ENCODE measurements at regions not wholly inside any gene's neighbourhood (a gene's known extent, or its start where the extent isn't known, plus 50 kb on each side); places are given as distances from the start of the nearest gene placed in this dataset.

DNA sequence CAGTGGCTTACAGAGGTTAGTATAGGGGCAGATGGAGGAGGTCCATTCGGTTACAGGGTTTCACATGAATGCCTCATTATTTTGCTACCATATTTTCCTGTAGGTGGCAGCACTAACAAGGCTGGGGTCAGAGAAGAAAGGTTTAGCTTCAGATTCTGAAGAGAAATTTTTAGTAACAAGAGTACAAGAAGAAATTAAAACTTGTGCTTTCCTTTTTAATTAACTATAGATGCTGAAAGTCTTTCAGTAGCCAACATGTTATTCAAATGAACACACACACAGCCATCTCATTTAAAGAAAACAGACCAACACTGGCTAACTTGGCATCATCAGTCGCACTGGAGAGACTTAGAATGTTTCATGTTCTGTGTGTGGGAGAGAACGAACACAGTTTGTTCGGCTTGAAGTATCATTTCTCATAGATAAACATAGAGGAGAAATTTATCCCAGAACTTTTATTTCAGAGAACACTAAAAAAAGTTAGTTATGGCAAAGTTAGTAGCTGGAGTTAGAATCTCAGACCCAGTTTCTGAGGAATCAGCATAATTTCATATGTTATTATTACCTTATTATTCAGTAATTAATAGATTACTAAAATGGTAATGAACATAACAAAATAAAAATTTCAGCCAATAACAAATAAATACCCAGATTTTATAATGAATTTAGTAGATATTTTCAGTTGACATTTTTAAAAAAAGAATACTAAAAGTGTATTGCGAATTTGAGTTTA is 314.0 kb upstream of the RSPO3 start:
- Histone ChIP-seq H3K4me3 (ENCODE audit: insufficient read depth, low read depth, low read length) (no peak overlapping the region), H3K4me2 (ENCODE audit: low read length) (no peak overlapping the region), H2AFZ (ENCODE audit: low read depth, low read length) (no peak overlapping the region), H3K27me3 (ENCODE audit: insufficient read depth, low read length) (no peaks in the 10 kb centered on the region), H3K27ac (ENCODE audit: low read depth, low read length) (no peak overlapping the region), H3K4me1 (ENCODE audit: insufficient read depth, low read length) (no peaks in the 10 kb centered on the region), H4K20me1 (ENCODE audit: insufficient read depth, low read length) (no peaks in the 10 kb centered on the region), H3K36me3 (ENCODE audit: insufficient read depth, low read length) (no peaks in the 10 kb centered on the region), H3K9me3 (ENCODE audit: insufficient read depth, low read depth, low read length) (no peaks in the 10 kb centered on the region), H3K79me2 (ENCODE audit: insufficient read depth, low read length) (no peaks in the 10 kb centered on the region), H3K9ac (ENCODE audit: low read length) (no peak overlapping the region)
- Mint-ChIP-seq H3K4me3 (ENCODE audit: unreplicated experiment) (no peak overlapping the region), H3K9me3 (ENCODE audit: unreplicated experiment) (no peaks in the 10 kb centered on the region), H3K27me3 (ENCODE audit: low read depth, unreplicated experiment) (peaks cover 2% of the 10 kb centered on the region), H3K36me3 (ENCODE audit: low read depth, unreplicated experiment) (no peaks in the 10 kb centered on the region), H3K27ac (ENCODE audit: unreplicated experiment) (no peak overlapping the region), H3K4me1 (ENCODE audit: low read depth, unreplicated experiment) (no peaks in the 10 kb centered on the region)
- FAIRE-seq (peak; percentile 78), DNase-seq (ENCODE audit: low read depth) (peak; percentile 20)
- TF ChIP-seq EZH2 (IDR thresholded peaks at IDR 0.05; ENCODE audit: insufficient read depth, low read length) = no peak
- TF ChIP-seq, protein P1, sequence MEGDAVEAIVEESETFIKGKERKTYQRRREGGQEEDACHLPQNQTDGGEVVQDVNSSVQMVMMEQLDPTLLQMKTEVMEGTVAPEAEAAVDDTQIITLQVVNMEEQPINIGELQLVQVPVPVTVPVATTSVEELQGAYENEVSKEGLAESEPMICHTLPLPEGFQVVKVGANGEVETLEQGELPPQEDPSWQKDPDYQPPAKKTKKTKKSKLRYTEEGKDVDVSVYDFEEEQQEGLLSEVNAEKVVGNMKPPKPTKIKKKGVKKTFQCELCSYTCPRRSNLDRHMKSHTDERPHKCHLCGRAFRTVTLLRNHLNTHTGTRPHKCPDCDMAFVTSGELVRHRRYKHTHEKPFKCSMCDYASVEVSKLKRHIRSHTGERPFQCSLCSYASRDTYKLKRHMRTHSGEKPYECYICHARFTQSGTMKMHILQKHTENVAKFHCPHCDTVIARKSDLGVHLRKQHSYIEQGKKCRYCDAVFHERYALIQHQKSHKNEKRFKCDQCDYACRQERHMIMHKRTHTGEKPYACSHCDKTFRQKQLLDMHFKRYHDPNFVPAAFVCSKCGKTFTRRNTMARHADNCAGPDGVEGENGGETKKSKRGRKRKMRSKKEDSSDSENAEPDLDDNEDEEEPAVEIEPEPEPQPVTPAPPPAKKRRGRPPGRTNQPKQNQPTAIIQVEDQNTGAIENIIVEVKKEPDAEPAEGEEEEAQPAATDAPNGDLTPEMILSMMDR (IDR thresholded peaks at IDR 0.05; ENCODE audit: insufficient read depth, low read depth, low read length) = peak; percentile 81

DNA sequence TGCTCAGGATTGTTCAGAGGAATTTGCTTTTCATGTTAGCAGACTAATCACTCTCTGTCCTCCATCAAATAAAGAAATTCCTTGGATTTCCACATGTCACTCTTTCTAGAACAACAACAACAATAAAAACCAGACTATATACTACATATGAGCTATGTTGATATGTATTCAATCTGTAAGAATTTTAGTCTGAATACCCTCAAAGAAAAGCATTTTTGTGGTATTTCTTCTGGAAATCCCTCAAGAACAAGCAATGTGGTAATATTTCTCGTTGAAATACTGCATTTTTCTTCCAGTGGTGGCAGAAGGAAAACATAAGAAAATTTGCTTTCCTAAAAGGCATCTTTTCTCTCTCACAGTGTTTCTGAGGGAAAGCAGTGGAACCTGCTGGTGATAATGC is 312.6 kb upstream of the RSPO3 start:
- no peak for FAIRE-seq
- H3K27ac Mint-ChIP-seq (ENCODE audit: unreplicated experiment) = no peak overlapping the region

More for the DNA sequence above, 312.6 kb upstream of the RSPO3 start:
- Histone ChIP-seq H3K9ac (ENCODE audit: low read length) (no peak overlapping the region), H3K9me3 (ENCODE audit: insufficient read depth, low read depth, low read length) (no peaks in the 10 kb centered on the region), H3K36me3 (ENCODE audit: insufficient read depth, low read length) (no peaks in the 10 kb centered on the region), H3K4me3 (ENCODE audit: insufficient read depth, low read depth, low read length) (no peak overlapping the region), H3K4me2 (ENCODE audit: low read length) (no peak overlapping the region), H3K27ac (ENCODE audit: low read depth, low read length) (no peak overlapping the region), H2AFZ (ENCODE audit: low read depth, low read length) (no peak overlapping the region), H3K27me3 (ENCODE audit: insufficient read depth, low read length) (no peaks in the 10 kb centered on the region), H3K79me2 (ENCODE audit: insufficient read depth, low read length) (no peaks in the 10 kb centered on the region), H3K4me1 (ENCODE audit: insufficient read depth, low read length) (no peaks in the 10 kb centered on the region), H4K20me1 (ENCODE audit: insufficient read depth, low read length) (no peaks in the 10 kb centered on the region)
- H3K4me1 Mint-ChIP-seq (ENCODE audit: low read depth, unreplicated experiment) = no peaks in the 10 kb centered on the region
- H3K36me3 Mint-ChIP-seq (ENCODE audit: low read depth, unreplicated experiment) = no peaks in the 10 kb centered on the region
- H3K4me3 Mint-ChIP-seq (ENCODE audit: unreplicated experiment) = no peak overlapping the region
- TF ChIP-seq EZH2 (IDR thresholded peaks at IDR 0.05; ENCODE audit: insufficient read depth, low read length) = no peak
- TF ChIP-seq, protein P1 (IDR thresholded peaks at IDR 0.05; ENCODE audit: insufficient read depth, low read depth, low read length) = no peak
- peak; percentile 24 for DNase-seq (ENCODE audit: low read depth)
- H3K9me3 Mint-ChIP-seq (ENCODE audit: unreplicated experiment) = no peaks in the 10 kb centered on the region
- H3K27me3 Mint-ChIP-seq (ENCODE audit: low read depth, unreplicated experiment) = peaks cover 2% of the 10 kb centered on the region
